ENCODE measurements at regions not wholly inside any gene's neighbourhood (a gene's known extent, or its start where the extent isn't known, plus 50 kb on each side); places are given as distances from the start of the nearest gene placed in this dataset.
"Not testable (repeated sequence)": the region's sequence is repeated elsewhere in the genome, so short reads cannot be mapped to it uniquely, and the experiment has no call there.

DNA sequence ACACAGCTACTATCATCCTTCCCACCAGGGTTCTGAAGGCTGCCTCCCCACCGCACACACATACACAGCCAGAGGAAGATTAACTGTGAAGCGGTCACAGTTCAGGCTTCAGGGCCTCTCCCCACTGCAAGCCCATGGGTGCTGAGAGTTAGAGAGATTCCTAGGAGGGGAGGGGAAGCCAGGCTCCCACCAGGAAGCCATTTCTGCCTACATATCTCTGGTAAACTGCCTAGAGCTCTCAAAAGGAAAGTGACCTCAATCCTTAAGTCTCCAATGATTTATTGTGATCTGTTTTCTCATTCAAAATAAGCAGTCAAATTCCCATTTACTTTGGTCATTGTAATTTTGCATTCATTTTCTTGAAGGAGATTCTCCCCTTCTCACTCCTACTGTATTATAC lies 141.0 kb upstream of the BNIP2 start:
- no peak for DNase-seq

GRCh38 chr15:59828861-59829260 lies 139.7 kb upstream of the BNIP2 start:
- DNase-seq, result no peak

- no peak for DNase-seq
Measured at GRCh38 chr15:59828263-59828662, 139.1 kb upstream of the BNIP2 start.

DNA sequence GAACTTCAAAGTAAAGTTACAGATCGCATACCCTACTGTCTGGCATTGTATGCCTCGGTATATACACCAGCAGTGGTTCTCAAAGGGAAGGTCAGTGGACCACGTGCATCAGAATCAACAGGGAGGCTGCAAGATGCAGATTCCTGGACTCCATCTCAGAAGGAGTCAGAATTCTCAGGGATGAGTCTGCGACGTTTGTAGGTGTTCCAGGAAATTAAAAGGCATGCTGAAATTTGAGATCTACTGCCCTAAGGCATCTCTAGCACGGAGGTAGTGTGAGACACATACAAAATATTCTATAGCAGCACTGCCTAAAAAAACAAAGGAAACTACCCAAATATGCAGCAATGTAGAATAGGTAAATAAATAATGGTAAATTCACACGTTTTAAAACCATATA lies 136.8 kb upstream of the BNIP2 start:
- DNase-seq, result peak; percentile 9

GRCh38 chr15:59821286-59821685 lies 132.2 kb upstream of the BNIP2 start:
- no peak for DNase-seq

GRCh38 chr15:59819092-59819491 lies 130.0 kb upstream of the BNIP2 start:
- DNase-seq, result no peak

- no peak for DNase-seq
Measured at GRCh38 chr15:59818336-59818735, 129.2 kb upstream of the BNIP2 start.

- no peak for DNase-seq
Measured at GRCh38 chr15:59817834-59818233, 128.7 kb upstream of the BNIP2 start.

DNA sequence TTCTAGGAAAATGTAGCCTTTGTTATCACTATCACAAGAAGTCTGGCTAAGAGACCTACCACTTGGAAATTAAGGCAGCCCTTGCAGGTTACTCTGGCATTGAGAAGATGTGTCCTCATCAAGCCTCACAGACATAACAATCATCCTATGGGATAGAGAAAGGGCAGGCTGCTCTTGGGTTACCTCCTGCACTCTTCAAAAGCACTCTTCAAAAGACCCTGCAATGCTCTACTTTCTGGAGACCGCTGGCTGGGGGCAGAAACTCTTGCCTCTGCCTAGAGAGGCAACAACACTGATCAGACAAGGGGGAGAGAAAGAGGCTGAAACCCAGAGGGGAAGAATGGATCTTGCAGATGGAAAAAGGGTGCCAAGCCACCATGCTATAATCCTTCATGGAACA lies 127.9 kb upstream of the BNIP2 start:
- DNase-seq, result no peak

GRCh38 chr15:59814409-59814808 lies 125.3 kb upstream of the BNIP2 start:
- DNase-seq, result no peak

GRCh38 chr15:59812889-59813288 lies 123.8 kb upstream of the BNIP2 start:
- DNase-seq, result no peak

DNA sequence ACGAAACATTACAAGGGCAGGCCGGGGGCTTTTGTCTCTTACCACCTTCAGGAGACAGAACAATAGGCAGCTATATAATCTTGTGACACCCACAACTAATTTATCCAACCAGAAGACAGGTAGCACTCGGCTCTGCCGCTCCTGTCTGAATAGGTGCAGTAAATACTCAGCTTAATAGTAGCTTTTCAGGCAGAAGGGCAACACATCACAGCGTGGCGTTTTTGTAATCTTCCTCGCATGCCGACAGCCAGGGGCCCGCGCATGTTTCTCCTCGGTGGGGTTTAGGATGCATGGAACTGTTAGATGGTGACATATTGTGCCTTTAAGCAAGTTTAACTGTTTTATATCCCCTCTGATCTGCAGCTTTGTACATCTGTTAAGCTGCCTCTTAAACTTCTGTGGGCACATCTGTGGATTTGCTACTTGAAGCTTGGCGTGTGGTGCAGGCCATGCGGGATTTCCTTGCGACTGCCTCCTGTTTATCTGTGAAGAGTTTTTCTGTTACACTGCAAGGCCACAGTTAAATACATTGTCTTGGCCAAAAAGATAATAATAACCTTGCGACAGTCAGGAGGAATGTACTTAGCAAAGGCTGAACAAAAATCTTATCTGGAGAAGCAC lies 123.2 kb upstream of the BNIP2 start:
- no peak for DNase-seq

GRCh38 chr15:59803293-59803966 lies 114.3 kb upstream of the BNIP2 start:
- peak; percentile 2 for DNase-seq

DNA sequence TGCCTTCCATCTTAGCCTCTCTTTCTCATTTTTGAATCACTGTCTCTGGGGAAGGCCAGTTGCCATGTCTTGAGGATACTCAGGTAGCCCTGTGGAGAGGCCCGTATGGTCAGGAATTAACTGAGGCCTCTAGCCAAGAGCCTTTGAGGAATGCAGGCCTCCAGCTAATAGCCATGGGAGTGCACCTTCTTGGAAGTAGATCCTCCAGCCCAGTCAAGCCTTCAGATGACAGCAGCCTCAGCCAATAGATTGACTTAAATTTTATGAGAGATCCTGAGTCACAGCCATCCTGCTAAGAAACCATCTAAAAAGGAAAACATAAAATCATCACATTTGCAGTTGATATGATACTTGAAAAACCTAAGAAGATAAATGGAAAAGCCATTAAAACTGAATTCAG lies 112.5 kb upstream of the BNIP2 start:
- peak; percentile 1 for DNase-seq

- DNase-seq, result no peak
Measured at GRCh38 chr15:59798605-59798917, 109.4 kb upstream of the BNIP2 start.

- DNase-seq, result no peak
Measured at GRCh38 chr15:59797756-59798604, 108.9 kb upstream of the BNIP2 start.

DNA sequence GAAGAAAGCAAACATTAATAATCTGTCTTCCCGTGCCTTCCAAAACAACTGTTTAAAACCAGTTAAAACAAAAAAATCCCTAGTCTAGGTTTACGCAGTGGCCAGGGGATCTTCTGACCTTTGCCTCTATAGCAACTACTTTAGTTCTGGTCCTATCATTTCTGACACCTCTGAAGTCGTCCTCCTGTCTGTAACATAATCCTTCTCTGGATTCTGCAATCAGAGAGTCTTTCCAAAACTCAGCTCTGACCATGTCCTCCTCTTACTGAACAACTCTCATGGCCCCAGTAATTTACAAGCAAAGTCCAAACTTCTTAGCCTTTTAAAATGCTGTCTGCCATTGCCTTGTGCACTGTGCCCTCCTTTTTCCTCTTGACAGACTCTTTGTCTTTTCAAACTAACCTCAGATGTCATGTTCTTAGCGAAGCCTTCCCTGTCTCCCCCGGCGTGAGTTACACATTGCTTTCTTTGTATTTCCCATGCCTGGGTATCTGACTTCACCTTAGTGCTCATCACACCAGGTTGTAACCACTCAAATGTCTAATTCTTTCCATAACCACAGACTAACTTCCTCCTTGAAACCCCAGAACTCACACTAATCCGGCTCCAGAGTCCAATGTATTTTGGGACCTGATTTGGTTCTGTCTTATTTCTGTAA lies 105.2 kb upstream of the BNIP2 start:
- DNase-seq, result no peak

- no peak for DNase-seq
Measured at GRCh38 chr15:59792359-59792758, 103.2 kb upstream of the BNIP2 start.

DNA sequence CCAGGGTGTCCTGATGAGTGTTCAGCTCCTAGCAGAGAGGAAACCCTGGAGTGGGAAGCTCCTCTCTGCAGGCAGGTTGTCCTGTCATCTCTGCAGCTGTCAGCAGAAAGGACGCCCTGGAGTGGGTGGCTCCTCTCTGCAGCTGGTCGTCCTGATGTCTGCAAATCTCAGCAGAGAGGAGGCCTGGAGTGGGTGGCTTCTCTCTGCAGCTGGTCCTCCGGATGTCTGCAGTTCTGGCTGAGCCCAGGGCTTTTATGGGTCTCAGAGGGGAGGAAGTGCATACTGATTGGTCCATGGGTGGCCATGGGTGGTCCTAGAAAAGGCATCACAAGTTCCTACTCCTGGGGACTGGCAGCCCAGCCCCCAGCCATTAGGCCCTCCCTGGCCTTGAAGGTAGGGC lies 102.6 kb upstream of the BNIP2 start:
- DNase-seq, result no peak

GRCh38 chr15:59791079-59791478 lies 102.0 kb upstream of the BNIP2 start:
- DNase-seq, result no peak

DNA sequence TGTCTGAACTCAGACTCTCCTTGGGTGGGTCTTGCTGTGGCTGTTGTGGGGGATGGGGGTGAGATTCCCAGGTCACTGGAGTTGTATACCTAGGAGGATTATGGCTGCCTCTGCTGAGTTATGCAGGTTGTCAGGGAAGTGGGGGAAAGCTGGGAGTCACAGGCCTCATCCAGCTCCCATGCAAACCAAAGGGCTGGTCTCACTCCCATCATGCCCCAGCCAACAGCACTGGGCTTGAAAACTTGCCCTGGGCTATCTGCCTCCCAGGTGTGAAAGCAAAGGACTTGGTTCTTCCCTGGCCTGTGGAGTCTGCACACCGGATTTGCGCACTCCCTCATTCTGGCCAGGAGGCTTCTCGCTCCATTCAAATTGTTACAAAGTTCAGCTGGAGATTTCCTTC lies 97.3 kb upstream of the BNIP2 start:
- not testable (repeated sequence) for DNase-seq

DNA sequence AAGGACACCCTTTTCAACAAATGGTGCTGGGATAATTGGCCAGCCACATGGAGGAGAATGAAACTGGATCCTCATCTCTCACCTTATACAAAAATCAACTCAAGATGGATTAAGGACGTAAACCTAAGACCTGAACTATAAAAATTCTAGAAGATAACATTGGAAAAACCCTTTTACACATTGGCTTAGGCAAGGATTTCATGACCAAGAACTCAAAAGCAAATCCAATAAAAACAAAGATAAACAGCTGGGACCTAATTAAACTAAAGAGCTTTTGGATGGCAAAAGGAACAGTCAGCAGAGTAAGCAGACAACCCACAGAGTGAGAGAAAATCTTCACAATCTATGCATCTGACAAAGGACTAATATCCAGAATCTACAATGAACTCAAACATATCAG lies 96.9 kb upstream of the BNIP2 start:
- not testable (repeated sequence) for DNase-seq

- DNase-seq, result not testable (repeated sequence)
Measured at GRCh38 chr15:59783774-59784520, 94.8 kb upstream of the BNIP2 start.
